ENCODE measurements at regions not wholly inside any gene's neighbourhood (a gene's known extent, or its start where the extent isn't known, plus 50 kb on each side); places are given as distances from the start of the nearest gene placed in this dataset.

GRCh38 chr6:21381331-21381963 lies 212.1 kb upstream of the SOX4 start:
- DNase-seq (ENCODE audit: low spot score) = no peak

- no peak for DNase-seq (ENCODE audit: low spot score)
Measured at GRCh38 chr6:21382821-21383449, 210.6 kb upstream of the SOX4 start.

GRCh38 chr6:21383450-21384085 lies 210.0 kb upstream of the SOX4 start:
- no peak for DNase-seq (ENCODE audit: low spot score)

- no peak for DNase-seq (ENCODE audit: low spot score)
Measured at GRCh38 chr6:21384216-21384615, 209.3 kb upstream of the SOX4 start.

- no peak for DNase-seq (ENCODE audit: low spot score)
Measured at GRCh38 chr6:21386744-21387143, 206.8 kb upstream of the SOX4 start.

- no peak for DNase-seq (ENCODE audit: low spot score)
Measured at GRCh38 chr6:21390532-21391213, 202.9 kb upstream of the SOX4 start.

GRCh38 chr6:21392177-21392576 lies 201.4 kb upstream of the SOX4 start:
- DNase-seq (ENCODE audit: low spot score) = no peak

GRCh38 chr6:21393441-21394165 lies 199.9 kb upstream of the SOX4 start:
- DNase-seq (ENCODE audit: low spot score) = no peak

GRCh38 chr6:21395121-21395520 lies 198.4 kb upstream of the SOX4 start:
- DNase-seq (ENCODE audit: low spot score) = no peak

GRCh38 chr6:21396313-21396712 lies 197.2 kb upstream of the SOX4 start:
- DNase-seq (ENCODE audit: low spot score) = no peak

GRCh38 chr6:21398741-21399325 lies 194.7 kb upstream of the SOX4 start:
- DNase-seq (ENCODE audit: low spot score) = no peak

- no peak for DNase-seq (ENCODE audit: low spot score)
Measured at GRCh38 chr6:21402368-21402767, 191.2 kb upstream of the SOX4 start.

GRCh38 chr6:21404577-21404976 lies 189.0 kb upstream of the SOX4 start:
- DNase-seq (ENCODE audit: low spot score) = no peak

- DNase-seq (ENCODE audit: low spot score) = no peak
Measured at GRCh38 chr6:21406316-21406715, 187.2 kb upstream of the SOX4 start.

GRCh38 chr6:21409231-21409630 lies 184.3 kb upstream of the SOX4 start:
- DNase-seq (ENCODE audit: low spot score) = no peak

- no peak for DNase-seq (ENCODE audit: low spot score)
Measured at GRCh38 chr6:21413428-21413827, 180.1 kb upstream of the SOX4 start.

GRCh38 chr6:21414065-21414464 lies 179.5 kb upstream of the SOX4 start:
- no peak for DNase-seq (ENCODE audit: low spot score)

GRCh38 chr6:21420146-21420878 lies 173.2 kb upstream of the SOX4 start:
- no peak for DNase-seq (ENCODE audit: low spot score)

GRCh38 chr6:21420926-21421325 lies 172.6 kb upstream of the SOX4 start:
- DNase-seq (ENCODE audit: low spot score) = no peak

- DNase-seq (ENCODE audit: low spot score) = no peak
Measured at GRCh38 chr6:21423106-21423854, 170.3 kb upstream of the SOX4 start.
